ENCODE measurements at regions not wholly inside any gene's neighbourhood (a gene's known extent, or its start where the extent isn't known, plus 50 kb on each side); places are given as distances from the start of the nearest gene placed in this dataset.
"Not testable (repeated sequence)": the region's sequence is repeated elsewhere in the genome, so short reads cannot be mapped to it uniquely, and the experiment has no call there.

DNA sequence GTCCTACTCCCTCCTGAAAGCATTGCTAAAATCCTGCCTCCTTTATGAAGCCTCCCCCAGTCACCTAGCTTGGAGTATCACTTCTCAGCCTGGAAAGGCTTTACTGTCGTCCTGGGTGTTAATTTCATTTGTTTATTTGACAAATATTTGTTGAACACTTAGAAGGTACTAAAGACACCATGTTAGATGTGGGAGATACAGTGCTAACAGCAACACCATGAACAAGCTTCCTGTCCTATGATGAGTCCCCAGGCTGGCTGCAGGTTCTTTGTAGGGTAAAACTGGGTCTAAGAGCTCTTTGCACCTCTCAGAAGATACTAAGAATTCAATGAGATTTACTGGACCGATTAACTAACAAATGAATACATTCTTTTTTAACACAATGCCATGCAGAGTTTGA lies 109.2 kb upstream of the TMEM170B start:
- DNase-seq (ENCODE audit: low read depth in 4 of 4, low spot score in 3 of 4): no peak

GRCh38 chr6:11427723-11428245 lies 109.8 kb upstream of the TMEM170B start:
- no peak for DNase-seq (ENCODE audit: low read depth in 4 of 4, low spot score in 3 of 4)

- DNase-seq (ENCODE audit: low read depth in 4 of 4, low spot score in 3 of 4): no peak
Measured at GRCh38 chr6:11427091-11427722, 110.3 kb upstream of the TMEM170B start.

- no peak for DNase-seq (ENCODE audit: low read depth in 4 of 4, low spot score in 3 of 4)
Measured at GRCh38 chr6:11426571-11426970, 111.0 kb upstream of the TMEM170B start.

GRCh38 chr6:11425876-11426275 lies 111.7 kb upstream of the TMEM170B start:
- no peak for DNase-seq (ENCODE audit: low read depth in 4 of 4, low spot score in 3 of 4)

GRCh38 chr6:11425431-11425871 lies 112.1 kb upstream of the TMEM170B start:
- DNase-seq (ENCODE audit: low read depth in 4 of 4, low spot score in 3 of 4): no peak

- peak in 3 of 4 donors; percentile 35 to 61 (median 50) for DNase-seq (ENCODE audit: low read depth in 4 of 4, low spot score in 3 of 4)
Measured at GRCh38 chr6:11424395-11425034, 113.0 kb upstream of the TMEM170B start.

- DNase-seq (ENCODE audit: low read depth in 4 of 4, low spot score in 3 of 4): no peak
Measured at GRCh38 chr6:11423667-11424066, 113.9 kb upstream of the TMEM170B start.

DNA sequence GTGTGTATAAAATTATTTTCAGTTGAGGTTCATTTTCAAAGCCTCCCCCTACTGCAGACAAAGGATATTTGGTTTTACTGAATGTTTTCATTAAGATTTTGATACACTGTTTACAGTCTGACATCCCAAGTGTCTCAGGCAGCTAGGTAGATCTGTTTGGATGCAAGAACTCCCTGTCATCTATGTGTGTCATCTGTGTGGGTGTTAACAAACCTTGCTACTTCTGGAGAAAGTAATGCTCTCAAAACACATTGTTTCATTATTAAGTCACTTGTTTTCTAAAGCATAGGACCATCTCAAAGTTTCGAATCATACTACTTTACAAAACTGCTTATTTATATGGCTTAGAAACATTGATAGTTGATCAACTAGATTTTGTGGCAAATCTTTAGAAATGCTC lies 114.5 kb upstream of the TMEM170B start:
- DNase-seq (ENCODE audit: low read depth in 4 of 4, low spot score in 3 of 4): no peak

DNA sequence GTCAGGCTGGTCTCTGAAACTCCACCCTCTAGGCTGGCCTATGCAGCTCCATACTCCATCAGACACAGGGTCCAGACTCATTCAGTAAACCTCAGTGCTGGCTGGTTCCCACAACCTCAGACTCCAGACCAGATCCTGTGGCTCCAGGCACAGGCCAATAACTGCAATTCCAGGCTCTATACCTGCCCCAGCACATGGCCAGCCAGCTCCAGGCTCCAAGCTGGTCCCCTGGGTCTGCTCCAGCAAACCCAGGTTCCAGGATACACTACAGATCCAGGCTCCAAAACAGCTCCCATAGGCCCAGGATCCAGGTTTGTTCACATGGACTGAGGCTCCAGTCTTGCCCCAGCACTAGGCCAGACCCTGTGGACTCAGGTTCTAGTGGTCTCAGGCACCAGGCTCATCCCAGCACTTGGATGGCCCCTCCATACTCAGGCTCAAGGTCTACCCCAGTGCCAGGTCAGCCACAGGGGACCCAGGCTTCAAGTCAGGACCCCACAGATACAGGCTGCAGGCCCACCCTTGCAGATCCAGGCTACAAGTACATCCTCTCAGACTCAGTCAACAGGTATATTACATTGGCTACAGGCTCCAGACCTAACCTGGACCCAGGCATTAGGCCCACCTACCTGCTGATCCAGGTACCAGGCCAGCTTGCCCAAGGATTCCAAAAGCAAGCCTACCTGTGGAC lies 117.6 kb upstream of the TMEM170B start:
- no peak for DNase-seq (ENCODE audit: low read depth in 4 of 4, low spot score in 3 of 4)

DNA sequence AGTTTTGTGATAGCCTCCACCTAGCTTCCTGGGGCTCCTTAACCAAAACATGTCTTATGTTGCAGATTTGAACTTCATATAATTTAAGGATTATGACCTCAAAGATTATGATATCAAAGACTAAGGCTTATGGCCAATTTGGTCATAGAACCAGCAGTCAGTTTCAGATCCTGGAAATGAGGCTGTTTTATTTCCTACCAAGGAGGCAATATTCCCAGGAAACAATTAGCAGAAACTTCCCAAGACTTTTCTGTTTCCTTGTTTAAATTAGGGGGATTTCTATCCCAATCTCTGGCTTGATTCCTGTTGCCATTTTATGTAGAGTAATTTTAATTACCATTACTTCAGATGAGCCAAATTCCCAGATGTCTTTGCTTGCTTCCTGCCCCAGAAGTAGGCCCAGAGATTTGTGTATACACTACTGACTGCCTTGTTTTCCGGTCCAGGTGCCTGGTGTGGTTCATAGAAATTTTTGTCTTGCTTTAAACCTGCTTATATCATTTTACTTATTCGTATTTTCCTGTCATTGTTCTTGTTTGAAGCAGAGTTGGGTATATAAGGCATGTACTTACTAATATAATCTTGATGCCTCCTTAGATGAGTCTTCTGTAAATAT lies 119.2 kb upstream of the TMEM170B start:
- DNase-seq (ENCODE audit: low read depth in 4 of 4, low spot score in 3 of 4): no peak

DNA sequence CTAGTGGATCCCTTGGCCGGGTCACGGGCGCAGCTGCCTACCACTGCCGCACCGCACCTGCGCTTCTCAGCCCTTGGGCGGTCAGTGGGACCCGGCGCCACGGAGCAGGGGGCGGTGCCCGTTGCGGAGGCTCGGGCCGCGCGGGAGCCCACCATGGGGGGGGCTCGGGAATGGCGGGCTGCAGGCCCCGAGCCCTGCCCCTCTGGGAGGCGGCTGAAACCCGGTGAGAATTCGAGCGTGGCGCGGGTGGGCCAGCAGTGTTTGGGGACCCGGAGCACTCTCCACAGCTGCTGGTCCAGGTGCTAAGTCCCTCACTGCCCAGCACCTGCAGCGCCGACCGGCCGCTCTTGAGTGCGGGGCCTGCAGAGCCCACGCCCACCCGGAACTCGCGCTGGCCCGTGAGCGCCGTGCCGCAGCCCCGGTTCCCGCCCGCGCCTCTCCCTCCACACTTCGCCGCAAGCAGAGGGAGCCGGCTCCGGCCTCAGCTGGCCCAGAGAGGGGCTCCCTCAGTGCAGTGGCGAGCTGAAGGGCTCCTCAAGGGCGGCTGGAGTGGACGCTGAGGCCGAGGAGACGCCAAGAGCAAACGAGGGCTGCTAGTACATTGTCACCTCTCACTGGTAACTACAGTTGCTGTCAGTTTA lies 120.5 kb upstream of the TMEM170B start:
- DNase-seq (ENCODE audit: low read depth in 4 of 4, low spot score in 3 of 4): no peak

- not testable (repeated sequence) for DNase-seq (ENCODE audit: low read depth in 4 of 4, low spot score in 3 of 4)
Measured at GRCh38 chr6:11416099-11416935, 121.2 kb upstream of the TMEM170B start.

GRCh38 chr6:11415557-11415956 lies 122.0 kb upstream of the TMEM170B start:
- DNase-seq (ENCODE audit: low read depth in 4 of 4, low spot score in 3 of 4): no peak

- no peak for DNase-seq (ENCODE audit: low read depth in 4 of 4, low spot score in 3 of 4)
Measured at GRCh38 chr6:11414176-11414963, 123.2 kb upstream of the TMEM170B start.

DNA sequence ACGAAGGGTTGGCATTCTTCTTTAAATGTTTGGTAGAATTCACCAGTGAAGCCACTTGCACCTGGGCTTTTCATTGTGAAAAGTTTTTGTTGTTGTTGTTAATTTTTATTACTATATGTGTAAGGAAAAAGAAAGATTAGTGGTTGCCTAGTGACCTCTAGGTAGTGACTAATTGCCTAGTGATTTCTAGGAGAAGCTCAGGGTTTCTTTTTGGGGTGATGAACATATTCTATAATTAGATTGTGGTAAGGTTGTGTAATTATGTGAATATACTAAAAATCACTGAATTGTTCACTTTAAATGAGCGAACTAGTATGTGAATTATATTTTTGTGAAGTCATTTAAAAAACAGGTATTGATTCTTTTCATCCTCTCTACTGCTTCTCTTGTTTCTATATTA lies 123.8 kb upstream of the TMEM170B start:
- no peak for DNase-seq (ENCODE audit: low read depth in 4 of 4, low spot score in 3 of 4)

GRCh38 chr6:11413117-11413687 lies 124.3 kb upstream of the TMEM170B start:
- no peak for DNase-seq (ENCODE audit: low read depth in 4 of 4, low spot score in 3 of 4)

DNA sequence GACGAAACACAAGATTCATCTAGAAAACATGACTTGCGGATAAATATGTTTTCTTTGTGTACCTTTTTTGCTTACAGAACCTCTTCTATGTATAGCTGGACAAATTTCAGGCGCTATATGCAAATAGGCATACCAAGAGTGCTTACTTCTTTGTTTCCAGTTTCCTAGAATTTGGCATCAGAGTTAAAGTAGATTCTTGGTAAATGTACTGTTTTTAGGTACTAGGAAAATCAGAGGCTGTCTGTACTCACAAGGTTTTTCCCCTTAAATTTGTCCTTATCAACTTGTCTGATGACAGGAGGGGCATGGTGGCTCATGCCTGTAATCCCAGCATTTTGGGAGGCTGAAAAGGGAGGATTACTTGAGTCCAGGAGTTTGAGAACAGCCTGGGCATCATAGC lies 124.9 kb upstream of the TMEM170B start:
- no peak for DNase-seq (ENCODE audit: low read depth in 4 of 4, low spot score in 3 of 4)

- DNase-seq (ENCODE audit: low read depth in 4 of 4, low spot score in 3 of 4): no peak
Measured at GRCh38 chr6:11412011-11412424, 125.5 kb upstream of the TMEM170B start.

Data from right renal pelvis (tissue), 4 donors.